ENCODE measurements at regions not wholly inside any gene's neighbourhood (a gene's known extent, or its start where the extent isn't known, plus 50 kb on each side); places are given as distances from the start of the nearest gene placed in this dataset.

GRCh38 chr4:154999950-155000578, 208.4 kb upstream of the NPY2R start:
- TF ChIP-seq POLR2AphosphoS5 (IDR thresholded peaks at IDR 0.05; ENCODE audit: insufficient read depth, low read depth, low read length): no peak
- TF ChIP-seq POLR2A (IDR thresholded peaks at IDR 0.05; ENCODE audit: low read depth, low read length): no peak
- no peak for TF ChIP-seq CTCF (IDR thresholded peaks at IDR 0.05; ENCODE audit: extremely low read depth in 1 of 2, insufficient read depth in 1 of 2, low read depth in 1 of 2, low read length in 2 of 2)
